ENCODE measurements at regions not wholly inside any gene's neighbourhood (a gene's known extent, or its start where the extent isn't known, plus 50 kb on each side); places are given as distances from the start of the nearest gene placed in this dataset.

DNA sequence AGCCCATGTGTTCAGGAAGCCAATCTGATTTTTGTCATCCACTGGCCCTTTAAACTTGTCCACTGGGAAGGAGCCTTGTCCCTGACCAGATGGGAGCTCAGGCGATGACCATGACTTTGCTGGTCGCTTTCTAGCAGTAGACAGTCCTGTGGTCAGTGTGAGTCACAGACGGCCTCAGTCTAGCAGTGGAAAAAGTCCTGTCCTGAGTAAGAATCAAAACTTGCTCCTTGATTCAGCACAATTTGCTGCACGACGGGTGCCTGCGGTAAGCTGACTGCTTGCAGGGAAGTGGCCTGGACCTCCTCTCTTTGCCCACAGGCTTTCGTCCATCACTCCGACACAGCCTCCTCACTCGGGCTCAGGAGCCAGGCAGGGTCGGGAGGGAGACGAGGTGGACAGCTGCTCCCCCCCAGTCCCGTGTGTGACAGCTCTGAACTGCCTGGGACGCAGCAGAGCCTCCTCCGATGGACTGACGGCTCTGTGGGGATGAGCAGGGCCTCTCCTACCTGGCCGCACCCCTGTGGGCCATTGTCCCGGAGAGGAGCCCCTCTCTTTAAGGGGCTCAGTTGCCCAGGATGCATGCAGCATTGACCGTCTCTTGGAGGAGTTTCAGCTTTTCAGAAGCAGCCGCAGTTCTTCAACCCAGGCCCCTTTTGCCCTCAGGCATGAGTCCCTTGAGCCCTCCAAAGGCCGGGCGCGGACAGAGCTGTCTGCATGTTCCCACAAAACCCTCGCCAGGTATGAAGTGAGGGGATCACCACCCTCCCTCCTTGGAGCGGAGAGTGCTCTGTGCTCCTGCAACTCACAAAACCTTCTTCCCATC, 209.2 kb downstream of the ANKRD60 start:
- Histone ChIP-seq H3K27me3 (ENCODE audit: insufficient read depth, poor library complexity, severe bottlenecking) (peaks cover 2% of the 10 kb centered on the region), H3K4me3 (replicated peaks; ENCODE audit: insufficient read depth, low read length) (no peak overlapping the region), H3K27ac (replicated peaks) (no peak overlapping the region)
- no peak for DNase-seq (ENCODE audit: low read depth in 1 of 2, low spot score in 1 of 2)
- no peak for TF ChIP-seq SPI1 (IDR thresholded peaks at IDR 0.05; ENCODE audit: borderline replicate concordance, low read depth)
- TF ChIP-seq, protein P1, sequence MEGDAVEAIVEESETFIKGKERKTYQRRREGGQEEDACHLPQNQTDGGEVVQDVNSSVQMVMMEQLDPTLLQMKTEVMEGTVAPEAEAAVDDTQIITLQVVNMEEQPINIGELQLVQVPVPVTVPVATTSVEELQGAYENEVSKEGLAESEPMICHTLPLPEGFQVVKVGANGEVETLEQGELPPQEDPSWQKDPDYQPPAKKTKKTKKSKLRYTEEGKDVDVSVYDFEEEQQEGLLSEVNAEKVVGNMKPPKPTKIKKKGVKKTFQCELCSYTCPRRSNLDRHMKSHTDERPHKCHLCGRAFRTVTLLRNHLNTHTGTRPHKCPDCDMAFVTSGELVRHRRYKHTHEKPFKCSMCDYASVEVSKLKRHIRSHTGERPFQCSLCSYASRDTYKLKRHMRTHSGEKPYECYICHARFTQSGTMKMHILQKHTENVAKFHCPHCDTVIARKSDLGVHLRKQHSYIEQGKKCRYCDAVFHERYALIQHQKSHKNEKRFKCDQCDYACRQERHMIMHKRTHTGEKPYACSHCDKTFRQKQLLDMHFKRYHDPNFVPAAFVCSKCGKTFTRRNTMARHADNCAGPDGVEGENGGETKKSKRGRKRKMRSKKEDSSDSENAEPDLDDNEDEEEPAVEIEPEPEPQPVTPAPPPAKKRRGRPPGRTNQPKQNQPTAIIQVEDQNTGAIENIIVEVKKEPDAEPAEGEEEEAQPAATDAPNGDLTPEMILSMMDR (IDR thresholded peaks at IDR 0.05; ENCODE audit: insufficient read depth, low read length) = no peak
- no peak for TF ChIP-seq POLR2AphosphoS5 (IDR thresholded peaks at IDR 0.05; ENCODE audit: low read depth)
- no peak for TF ChIP-seq GABPA (IDR thresholded peaks at IDR 0.05; ENCODE audit: low read depth)
- TF ChIP-seq, protein P2, sequence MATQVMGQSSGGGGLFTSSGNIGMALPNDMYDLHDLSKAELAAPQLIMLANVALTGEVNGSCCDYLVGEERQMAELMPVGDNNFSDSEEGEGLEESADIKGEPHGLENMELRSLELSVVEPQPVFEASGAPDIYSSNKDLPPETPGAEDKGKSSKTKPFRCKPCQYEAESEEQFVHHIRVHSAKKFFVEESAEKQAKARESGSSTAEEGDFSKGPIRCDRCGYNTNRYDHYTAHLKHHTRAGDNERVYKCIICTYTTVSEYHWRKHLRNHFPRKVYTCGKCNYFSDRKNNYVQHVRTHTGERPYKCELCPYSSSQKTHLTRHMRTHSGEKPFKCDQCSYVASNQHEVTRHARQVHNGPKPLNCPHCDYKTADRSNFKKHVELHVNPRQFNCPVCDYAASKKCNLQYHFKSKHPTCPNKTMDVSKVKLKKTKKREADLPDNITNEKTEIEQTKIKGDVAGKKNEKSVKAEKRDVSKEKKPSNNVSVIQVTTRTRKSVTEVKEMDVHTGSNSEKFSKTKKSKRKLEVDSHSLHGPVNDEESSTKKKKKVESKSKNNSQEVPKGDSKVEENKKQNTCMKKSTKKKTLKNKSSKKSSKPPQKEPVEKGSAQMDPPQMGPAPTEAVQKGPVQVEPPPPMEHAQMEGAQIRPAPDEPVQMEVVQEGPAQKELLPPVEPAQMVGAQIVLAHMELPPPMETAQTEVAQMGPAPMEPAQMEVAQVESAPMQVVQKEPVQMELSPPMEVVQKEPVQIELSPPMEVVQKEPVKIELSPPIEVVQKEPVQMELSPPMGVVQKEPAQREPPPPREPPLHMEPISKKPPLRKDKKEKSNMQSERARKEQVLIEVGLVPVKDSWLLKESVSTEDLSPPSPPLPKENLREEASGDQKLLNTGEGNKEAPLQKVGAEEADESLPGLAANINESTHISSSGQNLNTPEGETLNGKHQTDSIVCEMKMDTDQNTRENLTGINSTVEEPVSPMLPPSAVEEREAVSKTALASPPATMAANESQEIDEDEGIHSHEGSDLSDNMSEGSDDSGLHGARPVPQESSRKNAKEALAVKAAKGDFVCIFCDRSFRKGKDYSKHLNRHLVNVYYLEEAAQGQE (IDR thresholded peaks at IDR 0.05; ENCODE audit: insufficient replicate concordance, low read depth) = no peak

DNA sequence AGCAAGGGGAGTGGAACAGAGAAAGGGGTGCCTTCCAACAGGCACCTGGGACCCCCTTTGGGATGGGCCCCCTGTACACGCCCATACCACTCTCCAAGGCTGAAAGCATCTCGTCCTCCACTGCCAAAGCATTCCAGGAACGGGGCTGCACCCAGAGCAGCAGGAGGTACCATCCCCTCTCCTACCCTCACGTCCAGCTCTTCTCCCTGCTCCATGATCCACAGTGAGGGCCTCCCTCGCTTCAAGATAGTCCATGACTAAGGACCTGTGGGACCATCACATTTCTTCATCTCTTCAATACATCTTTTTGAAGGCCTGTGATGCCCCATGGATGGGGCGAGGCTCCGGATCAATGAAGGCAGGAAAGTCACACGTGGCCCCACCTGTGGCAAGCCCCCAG, 209.9 kb downstream of the ANKRD60 start:
- H3K27ac ChIP-seq (replicated peaks) = no peak overlapping the region
- H3K27me3 ChIP-seq (ENCODE audit: insufficient read depth, poor library complexity, severe bottlenecking) = peaks cover 2% of the 10 kb centered on the region
- TF ChIP-seq, protein P1 (IDR thresholded peaks at IDR 0.05; ENCODE audit: insufficient read depth, low read length) = no peak
- no peak for TF ChIP-seq GABPA (IDR thresholded peaks at IDR 0.05; ENCODE audit: low read depth)
- no peak for TF ChIP-seq SPI1 (IDR thresholded peaks at IDR 0.05; ENCODE audit: borderline replicate concordance, low read depth)
- TF ChIP-seq, protein P2 (IDR thresholded peaks at IDR 0.05; ENCODE audit: insufficient replicate concordance, low read depth) = no peak
- no peak for TF ChIP-seq POLR2AphosphoS5 (IDR thresholded peaks at IDR 0.05; ENCODE audit: low read depth)
- DNase-seq (ENCODE audit: low read depth in 1 of 2, low spot score in 1 of 2) = no peak
- H3K4me3 ChIP-seq (replicated peaks; ENCODE audit: insufficient read depth, low read length) = no peak overlapping the region

DNA sequence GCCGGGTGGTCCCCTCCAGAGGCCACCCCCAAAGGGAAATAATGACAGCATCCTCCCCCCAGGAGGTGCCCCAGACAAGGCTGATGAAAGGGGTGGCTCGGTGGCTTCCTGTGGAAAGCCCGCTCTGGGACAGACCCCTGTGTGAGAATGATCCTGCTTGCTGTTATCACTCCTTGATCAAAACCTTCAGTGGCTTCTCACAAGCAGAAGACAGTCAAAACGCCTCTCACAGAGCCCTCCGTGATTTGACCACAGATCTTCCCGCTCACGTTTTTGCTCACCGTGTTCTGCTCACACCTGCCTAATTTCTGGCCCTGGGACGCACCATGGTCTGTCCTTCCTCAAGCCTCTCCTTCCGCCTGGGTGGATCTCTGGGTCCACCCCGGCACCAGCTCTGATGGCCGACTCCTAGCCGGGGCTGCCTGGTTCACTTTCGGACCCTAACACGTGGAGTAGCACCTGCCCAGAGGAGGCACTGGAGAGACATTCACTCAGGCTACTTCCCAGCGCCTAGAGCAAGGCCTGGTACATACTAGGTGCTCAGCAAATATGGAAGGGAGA, 210.4 kb downstream of the ANKRD60 start:
- no peak overlapping the region for H3K27ac ChIP-seq (replicated peaks)
- no peak overlapping the region for H3K4me3 ChIP-seq (replicated peaks; ENCODE audit: insufficient read depth, low read length)
- no peak for TF ChIP-seq GABPA (IDR thresholded peaks at IDR 0.05; ENCODE audit: low read depth)
- TF ChIP-seq POLR2AphosphoS5 (IDR thresholded peaks at IDR 0.05; ENCODE audit: low read depth) = no peak
- no peak for DNase-seq (ENCODE audit: low read depth in 1 of 2, low spot score in 1 of 2)
- H3K27me3 ChIP-seq (ENCODE audit: insufficient read depth, poor library complexity, severe bottlenecking) = peaks cover 2% of the 10 kb centered on the region

DNA sequence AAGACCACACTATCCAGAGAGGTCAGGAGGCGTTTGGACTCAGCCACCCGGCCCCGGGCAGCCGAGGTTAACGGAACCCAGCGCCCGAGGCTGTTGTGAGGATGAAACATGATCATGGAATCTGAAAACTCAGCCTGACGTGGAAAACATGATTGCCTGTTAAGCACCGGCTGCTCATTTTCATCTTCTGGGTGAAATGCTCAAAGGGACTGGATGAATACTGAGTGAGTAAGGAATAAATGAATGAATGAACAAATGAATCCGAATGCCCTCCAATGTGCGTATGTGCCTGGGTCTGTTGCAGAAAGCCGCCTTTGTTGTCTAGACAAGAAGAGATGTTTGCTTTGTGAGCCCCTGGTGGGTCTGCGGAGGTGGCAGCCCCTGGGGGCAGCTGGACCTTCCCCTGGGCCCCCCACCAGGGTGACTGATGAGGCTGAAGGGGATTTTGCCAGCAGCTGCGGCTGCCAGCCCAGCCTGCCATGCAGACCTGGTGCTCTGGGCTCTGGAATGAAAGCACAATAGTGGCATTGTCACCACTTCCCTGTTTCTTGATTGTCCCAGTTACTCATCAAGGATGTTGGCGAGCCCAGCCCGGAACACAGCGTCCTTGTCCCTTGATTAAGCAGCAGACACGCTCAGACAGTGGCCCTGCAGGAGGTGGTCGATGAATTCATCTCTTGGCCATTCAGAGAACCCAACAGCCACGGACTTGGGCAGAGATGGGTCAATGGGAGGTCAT, 211.1 kb downstream of the ANKRD60 start:
- Histone ChIP-seq H3K4me3 (replicated peaks; ENCODE audit: insufficient read depth, low read length) (no peak overlapping the region), H3K27me3 (ENCODE audit: insufficient read depth, poor library complexity, severe bottlenecking) (peaks cover 2% of the 10 kb centered on the region), H3K27ac (replicated peaks) (no peak overlapping the region)
- TF ChIP-seq SPI1 (IDR thresholded peaks at IDR 0.05; ENCODE audit: borderline replicate concordance, low read depth) = no peak
- TF ChIP-seq, protein P2 (IDR thresholded peaks at IDR 0.05; ENCODE audit: insufficient replicate concordance, low read depth) = no peak
- no peak for TF ChIP-seq POLR2AphosphoS5 (IDR thresholded peaks at IDR 0.05; ENCODE audit: low read depth)
- TF ChIP-seq, protein P1 (IDR thresholded peaks at IDR 0.05; ENCODE audit: insufficient read depth, low read length) = no peak
- no peak for DNase-seq (ENCODE audit: low read depth in 1 of 2, low spot score in 1 of 2)
